Liver (tissue), 8 donors: ENCODE measurements at regions not wholly inside any gene's neighbourhood (a gene's known extent, or its start where the extent isn't known, plus 50 kb on each side); places are given as distances from the start of the nearest gene placed in this dataset.
A peak's percentile ranks its signal among the peaks of the same experiment; 100 is the strongest.

Experiments used
- DNase-seq: peaks from one replicate; pipeline ENCODE4 v3.0.0-alpha.2; 2017; ENCODE audit warnings: low spot score
- H3K27ac ChIP-seq, 2 donors: one replicate each; pipeline ENCODE4 v1.7.0; 2013; ENCODE audit warnings: inconsistent platforms in 2 of 2, low read length in 2 of 2, control low read depth in 1 of 2, low read depth in 1 of 2, mild to moderate bottlenecking in 1 of 2
- H3K27me3 ChIP-seq, 4 donors: one replicate each; pipeline versions ENCODE4 v1.6.1 to v1.7.0; 2013; ENCODE audit warnings: low read length in 3 of 4, inconsistent platforms in 1 of 4, mild to moderate bottlenecking in 1 of 4, moderate library complexity in 1 of 4; ENCODE audit not compliant: control insufficient read depth in 4 of 4, insufficient read depth in 4 of 4
- H3K36me3 ChIP-seq, 4 donors: one replicate each; pipeline versions ENCODE4 v1.6.1 to v1.7.0; 2013; ENCODE audit warnings: low read length in 3 of 4, mild to moderate bottlenecking in 3 of 4, low read depth in 1 of 4, moderate library complexity in 1 of 4; ENCODE audit not compliant: control insufficient read depth in 4 of 4, insufficient read depth in 3 of 4
- H3K4me1 ChIP-seq, 4 donors: one replicate each; pipeline versions ENCODE4 v1.6.1 to v1.7.0; 2013; ENCODE audit warnings: low read length in 3 of 4, mild to moderate bottlenecking in 3 of 4, moderate library complexity in 1 of 4; ENCODE audit not compliant: control insufficient read depth in 4 of 4, insufficient read depth in 4 of 4
- H3K4me3 ChIP-seq, 3 donors: one replicate each; pipeline versions ENCODE4 v1.6.1 to v1.7.0; 2013; ENCODE audit warnings: low read length in 3 of 3, control low read depth in 1 of 3, low read depth in 1 of 3, mild to moderate bottlenecking in 1 of 3
- H3K9ac ChIP-seq, 2 donors: one replicate each; pipeline ENCODE4 v1.7.0; 2013; ENCODE audit warnings: low read length in 2 of 2, mild to moderate bottlenecking in 2 of 2, moderate library complexity in 2 of 2, control low read depth in 1 of 2, low read depth in 1 of 2
- H3K9me3 ChIP-seq, 4 donors: one replicate each; pipeline versions ENCODE4 v1.6.1 to v1.7.0; 2013; ENCODE audit warnings: low read length in 3 of 4; ENCODE audit not compliant: control insufficient read depth in 4 of 4
- ATF3 ChIP-seq: IDR thresholded peaks from 2 replicates; pipeline ENCODE4 v1.6.1; 2016; ENCODE audit warnings: antibody characterized with exemption
- EGR1 ChIP-seq, 2 donors: IDR thresholded peaks; 2 replicates each; pipeline ENCODE4 v1.6.1; 2016 to 2018; ENCODE audit warnings: antibody characterized with exemption in 2 of 2, low read depth in 2 of 2
- FOXA1 ChIP-seq: IDR thresholded peaks from 2 replicates; pipeline ENCODE4 v1.6.1; 2016; ENCODE audit warnings: antibody characterized with exemption
- FOXA2 ChIP-seq: IDR thresholded peaks from 2 replicates; pipeline ENCODE4 v1.6.1; 2016; ENCODE audit warnings: antibody characterized with exemption
- GABPA ChIP-seq, 2 donors: IDR thresholded peaks in 1 of 2; conservative IDR thresholded peaks in 1 of 2; 2 replicates each; pipeline ENCODE4 v1.6.1; 2016; ENCODE audit warnings: antibody characterized with exemption in 2 of 2, mild to moderate bottlenecking in 1 of 2, moderate library complexity in 1 of 2
- HNF4A ChIP-seq, 2 donors: conservative IDR thresholded peaks; 2 replicates each; pipeline ENCODE4 v1.6.1; 2016; ENCODE audit warnings: antibody characterized with exemption in 2 of 2, mild to moderate bottlenecking in 2 of 2
- HNF4G ChIP-seq: IDR thresholded peaks from 2 replicates; pipeline ENCODE4 v1.6.1; 2016; ENCODE audit warnings: antibody characterized with exemption
- JUND ChIP-seq, 2 donors: IDR thresholded peaks; 2 replicates each; pipeline ENCODE4 v1.6.1; 2016; ENCODE audit warnings: antibody characterized with exemption in 2 of 2
- MAX ChIP-seq: IDR thresholded peaks from 2 replicates; pipeline ENCODE4 v1.6.1; 2016; ENCODE audit warnings: antibody characterized with exemption
- NR2F2 ChIP-seq: IDR thresholded peaks from 2 replicates; pipeline ENCODE4 v1.6.1; 2016; ENCODE audit warnings: antibody characterized with exemption
- RAD21 ChIP-seq, 2 donors: IDR thresholded peaks; 2 replicates each; pipeline ENCODE4 v1.6.1; 2016; ENCODE audit warnings: antibody characterized with exemption in 2 of 2, mild to moderate bottlenecking in 2 of 2
- REST ChIP-seq: IDR thresholded peaks from 2 replicates; pipeline ENCODE4 v1.6.1; 2016; ENCODE audit warnings: antibody characterized with exemption, mild to moderate bottlenecking
- RXRA ChIP-seq, 2 donors: IDR thresholded peaks; 2 replicates each; pipeline ENCODE4 v1.6.1; 2017 to 2018; ENCODE audit warnings: antibody characterized with exemption in 2 of 2, mild to moderate bottlenecking in 1 of 2
- SP1 ChIP-seq: IDR thresholded peaks from 2 replicates; pipeline ENCODE4 v1.6.1; 2018; ENCODE audit warnings: antibody characterized with exemption, mild to moderate bottlenecking
- TAF1 ChIP-seq: conservative IDR thresholded peaks from 2 replicates; pipeline ENCODE4 v1.6.1; 2016; ENCODE audit warnings: antibody characterized with exemption, mild to moderate bottlenecking
- YY1 ChIP-seq: IDR thresholded peaks from 2 replicates; pipeline ENCODE4 v1.6.1; 2016; ENCODE audit warnings: antibody characterized with exemption, mild to moderate bottlenecking
- WGBS: extraction: QIAGEN DNeasy Blood & Tissue Kit; methylation state at CpG from one replicate; pipeline ENCODE4 v1.1.7; 2013; 5-methylcytosine and 5-hydroxymethylcytosine counted together
- TF ChIP-seq, protein P1 (sequence below): fragments of 150-350 bp; IDR thresholded peaks from 2 replicates; pipeline ENCODE4 v1.5.1; 2017; ENCODE audit warnings: improper control_type of control experiment, low read depth, low read length; ENCODE audit not compliant: missing input control
- TF ChIP-seq, protein P2 (sequence below): IDR thresholded peaks from 2 replicates; pipeline ENCODE4 v1.6.1; 2016; ENCODE audit warnings: antibody characterized with exemption
- donor health status: healthy.
- donor health status: healthy.
- donor health status: healthy.
- donor health status: healthy.
- donor health status: healthy.

DNA sequence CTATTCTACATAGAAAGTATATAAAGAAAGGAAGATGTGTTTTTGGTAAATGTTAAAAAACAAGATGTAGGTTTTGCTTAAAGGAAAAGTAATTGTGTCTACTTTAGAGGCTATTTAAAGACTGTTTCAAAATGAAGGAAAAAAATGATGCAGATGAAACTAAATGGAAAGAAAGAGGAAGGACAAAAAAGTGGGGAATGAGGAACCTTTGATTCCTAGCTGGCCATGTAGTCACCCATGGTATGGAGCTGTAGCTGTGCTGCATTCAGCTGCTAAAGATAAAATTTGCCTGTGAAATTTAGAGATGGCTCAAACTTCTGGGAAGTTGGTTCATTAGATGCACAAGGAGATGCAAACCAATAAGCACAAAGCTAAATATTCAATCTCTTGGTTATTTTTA, 86.8 kb upstream of the SERBP1 start:
- H3K4me3 ChIP-seq, result no peak overlapping the region
- no peaks in the 10 kb centered on the region for H3K27me3 ChIP-seq
- peaks cover 0 to 2% (median 0%) of the 10 kb centered on the region in 4 donors for H3K9me3 ChIP-seq
- DNase-seq, result no peak
- no peak overlapping the region for H3K9ac ChIP-seq
- H3K4me1 ChIP-seq, result peaks cover 5 to 32% (median 18%) of the 10 kb centered on the region in 4 donors
- H3K27ac ChIP-seq, result no peak overlapping the region
- H3K36me3 ChIP-seq, result no peaks in the 10 kb centered on the region
- no peak for TF ChIP-seq YY1

DNA sequence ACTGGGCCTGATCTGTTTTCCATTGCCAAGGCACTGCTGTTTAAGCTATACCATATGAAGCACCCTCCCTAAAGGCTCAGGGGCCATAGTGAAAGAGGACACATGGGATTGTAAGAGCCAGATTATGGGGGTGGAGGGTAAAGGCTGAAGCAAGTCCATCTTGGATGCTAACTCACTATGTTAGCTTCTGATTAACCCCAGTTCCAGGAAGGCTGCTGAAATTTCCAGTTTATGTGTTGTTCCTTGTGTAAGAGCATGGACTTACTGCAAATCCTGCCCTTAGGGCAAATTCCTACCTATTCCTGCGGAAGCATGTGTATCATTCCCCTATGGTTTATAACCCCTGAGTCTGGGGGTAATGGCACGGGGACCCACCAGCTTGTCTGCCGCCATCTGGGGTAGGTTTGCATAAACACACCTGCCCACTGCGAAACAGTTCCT, 91.8 kb upstream of the SERBP1 start:
- H3K27ac ChIP-seq, result peak overlapping the region; percentile 90 to 98

More for the DNA sequence above, 91.8 kb upstream of the SERBP1 start:
- Histone ChIP-seq H3K27me3 (no peaks in the 10 kb centered on the region), H3K4me3 (peak overlapping the region in 2 of 3 donors; percentile 15 to 30), H3K9me3 (no peaks in the 10 kb centered on the region), H3K36me3 (no peaks in the 10 kb centered on the region), H3K9ac (peak overlapping the region; percentile 67 to 85), H3K4me1 (peaks cover 3 to 40% (median 15%) of the 10 kb centered on the region in 4 donors)
- no peak for DNase-seq
- WGBS, result 36% methylated on average over 4 of the region's 4 CpGs
- peak; percentile 78 for TF ChIP-seq ATF3
- peak; percentile 56 to 84 for TF ChIP-seq EGR1 (IDR thresholded peaks at IDR 0.05; ENCODE audit: low read depth in 2 of 2)
- no peak for TF ChIP-seq GABPA (IDR thresholded peaks at IDR 0.05 in 1 of 2, conservative IDR thresholded peaks at IDR 0.05 in 1 of 2)
- TF ChIP-seq MAX, result peak; percentile 93
- TF ChIP-seq JUND (IDR thresholded peaks at IDR 0.05), result peak; percentile 87 to 90
- TF ChIP-seq NR2F2, result peak; percentile 69
- TF ChIP-seq RXRA (IDR thresholded peaks at IDR 0.05), result peak; percentile 96 to 97
- no peak for TF ChIP-seq TAF1
- peak; percentile 31 to 40 for TF ChIP-seq RAD21 (IDR thresholded peaks at IDR 0.05)
- peak; percentile 99 for TF ChIP-seq SP1
- TF ChIP-seq FOXA1, result peak; percentile 29
- no peak for TF ChIP-seq REST
- peak; percentile 99 for TF ChIP-seq HNF4G
- TF ChIP-seq, protein P1, sequence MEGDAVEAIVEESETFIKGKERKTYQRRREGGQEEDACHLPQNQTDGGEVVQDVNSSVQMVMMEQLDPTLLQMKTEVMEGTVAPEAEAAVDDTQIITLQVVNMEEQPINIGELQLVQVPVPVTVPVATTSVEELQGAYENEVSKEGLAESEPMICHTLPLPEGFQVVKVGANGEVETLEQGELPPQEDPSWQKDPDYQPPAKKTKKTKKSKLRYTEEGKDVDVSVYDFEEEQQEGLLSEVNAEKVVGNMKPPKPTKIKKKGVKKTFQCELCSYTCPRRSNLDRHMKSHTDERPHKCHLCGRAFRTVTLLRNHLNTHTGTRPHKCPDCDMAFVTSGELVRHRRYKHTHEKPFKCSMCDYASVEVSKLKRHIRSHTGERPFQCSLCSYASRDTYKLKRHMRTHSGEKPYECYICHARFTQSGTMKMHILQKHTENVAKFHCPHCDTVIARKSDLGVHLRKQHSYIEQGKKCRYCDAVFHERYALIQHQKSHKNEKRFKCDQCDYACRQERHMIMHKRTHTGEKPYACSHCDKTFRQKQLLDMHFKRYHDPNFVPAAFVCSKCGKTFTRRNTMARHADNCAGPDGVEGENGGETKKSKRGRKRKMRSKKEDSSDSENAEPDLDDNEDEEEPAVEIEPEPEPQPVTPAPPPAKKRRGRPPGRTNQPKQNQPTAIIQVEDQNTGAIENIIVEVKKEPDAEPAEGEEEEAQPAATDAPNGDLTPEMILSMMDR, result no peak
- peak; percentile 96 to 98 for TF ChIP-seq HNF4A (conservative IDR thresholded peaks at IDR 0.05)
- TF ChIP-seq, protein P2, sequence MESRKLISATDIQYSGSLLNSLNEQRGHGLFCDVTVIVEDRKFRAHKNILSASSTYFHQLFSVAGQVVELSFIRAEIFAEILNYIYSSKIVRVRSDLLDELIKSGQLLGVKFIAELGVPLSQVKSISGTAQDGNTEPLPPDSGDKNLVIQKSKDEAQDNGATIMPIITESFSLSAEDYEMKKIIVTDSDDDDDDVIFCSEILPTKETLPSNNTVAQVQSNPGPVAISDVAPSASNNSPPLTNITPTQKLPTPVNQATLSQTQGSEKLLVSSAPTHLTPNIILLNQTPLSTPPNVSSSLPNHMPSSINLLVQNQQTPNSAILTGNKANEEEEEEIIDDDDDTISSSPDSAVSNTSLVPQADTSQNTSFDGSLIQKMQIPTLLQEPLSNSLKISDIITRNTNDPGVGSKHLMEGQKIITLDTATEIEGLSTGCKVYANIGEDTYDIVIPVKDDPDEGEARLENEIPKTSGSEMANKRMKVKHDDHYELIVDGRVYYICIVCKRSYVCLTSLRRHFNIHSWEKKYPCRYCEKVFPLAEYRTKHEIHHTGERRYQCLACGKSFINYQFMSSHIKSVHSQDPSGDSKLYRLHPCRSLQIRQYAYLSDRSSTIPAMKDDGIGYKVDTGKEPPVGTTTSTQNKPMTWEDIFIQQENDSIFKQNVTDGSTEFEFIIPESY, result peak; percentile 85
- peak; percentile 66 for TF ChIP-seq FOXA2
- TF ChIP-seq YY1, result peak; percentile 88
